H9 (cell line): ENCODE measurements at regions not wholly inside any gene's neighbourhood (a gene's known extent, or its start where the extent isn't known, plus 50 kb on each side); places are given as distances from the start of the nearest gene placed in this dataset.

Experiments
- DNase-seq: peaks from one replicate; pipeline ENCODE4 v3.0.0-alpha.2; 2017
- H2AFZ ChIP-seq: one replicate; pipeline ENCODE4 v1.6.1; 2013; ENCODE audit warnings: mild to moderate bottlenecking, low read length, control low read depth, moderate library complexity
- H2AK5ac ChIP-seq: 2 replicates; pipeline ENCODE4 v1.6.1; 2013; ENCODE audit warnings: low read length, control low read depth, mixed read lengths; ENCODE audit not compliant: insufficient read length
- H2BK120ac ChIP-seq: one replicate; pipeline ENCODE4 v1.6.1; 2013; ENCODE audit warnings: low read depth, mild to moderate bottlenecking, low read length, control low read depth, inconsistent platforms; ENCODE audit not compliant: poor library complexity, severe bottlenecking
- H2BK12ac ChIP-seq: 2 replicates; pipeline ENCODE4 v1.6.1; 2013; ENCODE audit warnings: low read length, control low read depth, mixed read lengths, low read depth; ENCODE audit not compliant: insufficient read length
- H2BK15ac ChIP-seq: 2 replicates; pipeline ENCODE4 v1.6.1; 2013; ENCODE audit warnings: low read depth, low read length, control low read depth
- H2BK20ac ChIP-seq: one replicate; pipeline ENCODE4 v1.6.1; 2013; ENCODE audit warnings: low read depth, mild to moderate bottlenecking, low read length, control low read depth, inconsistent platforms; ENCODE audit not compliant: poor library complexity, severe bottlenecking
- H2BK5ac ChIP-seq: 2 replicates; pipeline ENCODE4 v1.6.1; 2013; ENCODE audit warnings: low read length, control low read depth, mixed read lengths; ENCODE audit not compliant: insufficient read length
- H3K14ac ChIP-seq: 2 replicates; pipeline ENCODE4 v1.6.1; 2013; ENCODE audit warnings: low read length, control low read depth; ENCODE audit not compliant: insufficient read depth
- H3K18ac ChIP-seq: 2 replicates; pipeline ENCODE4 v1.6.1; 2013; ENCODE audit warnings: low read depth, mild to moderate bottlenecking, mixed read lengths, low read length, control low read depth; ENCODE audit not compliant: insufficient read length
- H3K23ac ChIP-seq: 2 replicates; pipeline ENCODE4 v1.6.1; 2013; ENCODE audit warnings: low read length, control low read depth, mixed read lengths, low read depth; ENCODE audit not compliant: insufficient read length
- H3K23me2 ChIP-seq: 2 replicates; pipeline ENCODE4 v1.6.1; 2013; ENCODE audit warnings: low read depth, mild to moderate bottlenecking, mixed read lengths, low read length, control low read depth; ENCODE audit not compliant: insufficient read length, poor library complexity, severe bottlenecking
- H3K27ac ChIP-seq: 2 replicates; pipeline ENCODE4 v1.5.1; 2013; ENCODE audit warnings: low read length, control low read depth, mixed read lengths, low read depth; ENCODE audit not compliant: insufficient read length
- H3K27me3 ChIP-seq: 2 replicates; pipeline ENCODE4 v1.6.1; 2013; ENCODE audit warnings: low read length, control low read depth, inconsistent platforms; ENCODE audit not compliant: insufficient read depth
- H3K4ac ChIP-seq: 2 replicates; pipeline ENCODE4 v1.6.1; 2013; ENCODE audit warnings: low read depth, mild to moderate bottlenecking, control low read depth, inconsistent platforms, low read length, moderate library complexity
- H3K4me1 ChIP-seq: 2 replicates; pipeline ENCODE4 v1.6.1; 2013; ENCODE audit warnings: low read length, control low read depth, inconsistent platforms; ENCODE audit not compliant: insufficient read depth
- H3K4me2 ChIP-seq: 2 replicates; pipeline ENCODE4 v1.6.1; 2013; ENCODE audit warnings: low read length, control low read depth, mixed read lengths; ENCODE audit not compliant: insufficient read length, insufficient read depth
- H3K56ac ChIP-seq: 2 replicates; pipeline ENCODE4 v1.6.1; 2013; ENCODE audit warnings: low read depth, mild to moderate bottlenecking, mixed read lengths, low read length, control low read depth; ENCODE audit not compliant: insufficient read length
- H3K79me1 ChIP-seq: 2 replicates; pipeline ENCODE4 v1.6.1; 2013; ENCODE audit warnings: low read depth, mild to moderate bottlenecking, moderate library complexity, low read length, control low read depth, inconsistent platforms; ENCODE audit not compliant: insufficient read depth, poor library complexity, severe bottlenecking
- H3K79me2 ChIP-seq: 2 replicates; pipeline ENCODE4 v1.6.1; 2013; ENCODE audit warnings: low read length, control low read depth, inconsistent platforms; ENCODE audit not compliant: insufficient read depth
- H3K9ac ChIP-seq: 2 replicates; pipeline ENCODE4 v1.6.1; 2013; ENCODE audit warnings: low read length, control low read depth, mixed read lengths; ENCODE audit not compliant: insufficient read length; ENCODE audit errors: extremely low read depth
- H3K9me3 ChIP-seq: one replicate; pipeline ENCODE4 v1.6.1; 2013; ENCODE audit warnings: low read depth, low read length, inconsistent platforms; ENCODE audit not compliant: control insufficient read depth
- H3T11ph ChIP-seq: one replicate; pipeline ENCODE4 v1.6.1; 2013; ENCODE audit warnings: mild to moderate bottlenecking, low read length, control low read depth, inconsistent platforms
- H4K20me1 ChIP-seq: one replicate; pipeline ENCODE4 v1.6.1; 2013; ENCODE audit not compliant: control insufficient read depth, insufficient read length, insufficient read depth
- H4K5ac ChIP-seq: 2 replicates; pipeline ENCODE4 v1.6.1; 2013; ENCODE audit warnings: low read depth, mild to moderate bottlenecking, mixed read lengths, low read length, control low read depth; ENCODE audit not compliant: insufficient read length
- H4K8ac ChIP-seq: replicated peaks from 2 replicates; pipeline ENCODE4 v1.6.1; 2013; ENCODE audit warnings: low read length, control low read depth, mixed read lengths, low read depth; ENCODE audit not compliant: insufficient read length
- H4K91ac ChIP-seq: 2 replicates; pipeline ENCODE4 v1.6.1; 2013; ENCODE audit warnings: low read depth, mild to moderate bottlenecking, moderate library complexity, mixed read lengths, low read length, control low read depth; ENCODE audit not compliant: insufficient read length
- H3K27ac Mint-ChIP-seq, 3 experiments: 2 replicates in 2 of 3; 3 replicates in 1 of 3; pipeline ENCODE4 v1.8.0; 2020 to 2021; ENCODE audit warnings: mixed read lengths in 3 of 3, mild to moderate bottlenecking in 1 of 3, moderate library complexity in 1 of 3
- H3K27me3 Mint-ChIP-seq: 2 replicates; pipeline ENCODE4 v1.8.0; 2021; ENCODE audit warnings: low read depth, mild to moderate bottlenecking, moderate library complexity, mixed read lengths
- H3K36me3 Mint-ChIP-seq, 3 experiments: 2 replicates in 2 of 3; 3 replicates in 1 of 3; pipeline ENCODE4 v1.8.0; 2020 to 2021; ENCODE audit warnings: low read depth in 3 of 3, mixed read lengths in 3 of 3; ENCODE audit not compliant: insufficient read depth in 1 of 3
- H3K4me1 Mint-ChIP-seq, 2 experiments: 2 replicates each; pipeline ENCODE4 v1.8.0; 2020; ENCODE audit warnings: mixed read lengths in 2 of 2
- H3K4me3 Mint-ChIP-seq, 2 experiments: 2 replicates in 1 of 2; 3 replicates in 1 of 2; pipeline ENCODE4 v1.8.0; 2020 to 2021; ENCODE audit warnings: mild to moderate bottlenecking in 2 of 2, mixed read lengths in 2 of 2, moderate library complexity in 1 of 2
- H3K9me3 Mint-ChIP-seq, 2 experiments: 2 replicates in 1 of 2; 3 replicates in 1 of 2; pipeline ENCODE4 v1.8.0; 2020; ENCODE audit warnings: mild to moderate bottlenecking in 2 of 2, mixed read lengths in 2 of 2, moderate library complexity in 1 of 2
- CTCF ChIP-seq: fragments of 200-600 bp; sonication (generic); conservative IDR thresholded peaks from 3 replicates; pipeline ENCODE4 v1.8.0; 2021; ENCODE audit warnings: antibody characterized with exemption, mild to moderate bottlenecking
- WGBS: extraction: QIAGEN DNeasy Blood & Tissue Kit; methylation state at CpG from one replicate; pipeline ENCODE4 v1.1.7; 2013; ENCODE audit warnings: missing lambda C conversion rate, low lambda C conversion rate, mixed read lengths; ENCODE audit not compliant: insufficient read length; ENCODE audit errors: extremely low coverage; 5-methylcytosine and 5-hydroxymethylcytosine counted together

- Histone ChIP-seq H3K4me1 (no peaks in the 10 kb centered on the region), H3K9ac (no peak overlapping the region), H3K27ac (no peak overlapping the region), H4K91ac (no peak overlapping the region), H3K27me3 (no peaks in the 10 kb centered on the region), H4K5ac (no peak overlapping the region), H3K79me1 (no peaks in the 10 kb centered on the region), H2BK15ac (no peak overlapping the region), H3K18ac (no peak overlapping the region), H3K4me2 (no peak overlapping the region), H3K56ac (no peak overlapping the region), H2AK5ac (no peak overlapping the region), H3K14ac (no peak overlapping the region), H3T11ph (no peak overlapping the region), H3K23me2 (no peaks in the 10 kb centered on the region), H2BK12ac (no peak overlapping the region), H2BK120ac (no peak overlapping the region), H3K23ac (no peak overlapping the region), H3K79me2 (no peaks in the 10 kb centered on the region), H2BK5ac (no peak overlapping the region), H3K4ac (no peak overlapping the region), H2BK20ac (no peak overlapping the region), H2AFZ (no peak overlapping the region), H3K9me3 (no peaks in the 10 kb centered on the region), H4K20me1 (no peaks in the 10 kb centered on the region), H4K8ac (no peak overlapping the region)
- WGBS, result no CpG with 5 or more reads among the region's 1 CpG
- TF ChIP-seq CTCF, result no peak
- Mint-ChIP-seq H3K4me1 (no peaks in the 10 kb centered on the region), H3K27ac (no peak overlapping the region), H3K27me3 (no peaks in the 10 kb centered on the region), H3K36me3 (no peaks in the 10 kb centered on the region), H3K4me3 (no peak overlapping the region), H3K9me3 (no peaks in the 10 kb centered on the region)
- DNase-seq, result no peak
Observed at GRCh38 chr21:18782721-18783120, 379.1 kb upstream of the TMPRSS15 start.
